AG08396 (cell line): ENCODE measurements at regions not wholly inside any gene's neighbourhood (a gene's known extent, or its start where the extent isn't known, plus 50 kb on each side); places are given as distances from the start of the nearest gene placed in this dataset.

Experiments
- DNase-seq: peaks from one replicate; pipeline ENCODE4 v3.0.0; 2012; ENCODE audit warnings: low spot score, mixed read lengths

GRCh38 chr3:30945291-30945690, 50.8 kb upstream of the GADL1 start:
- DNase-seq = no peak

GRCh38 chr3:30948426-30948825, 54.0 kb upstream of the GADL1 start:
- no peak for DNase-seq

- no peak for DNase-seq
Observed at GRCh38 chr3:30951826-30952225, 57.4 kb upstream of the GADL1 start.

DNA sequence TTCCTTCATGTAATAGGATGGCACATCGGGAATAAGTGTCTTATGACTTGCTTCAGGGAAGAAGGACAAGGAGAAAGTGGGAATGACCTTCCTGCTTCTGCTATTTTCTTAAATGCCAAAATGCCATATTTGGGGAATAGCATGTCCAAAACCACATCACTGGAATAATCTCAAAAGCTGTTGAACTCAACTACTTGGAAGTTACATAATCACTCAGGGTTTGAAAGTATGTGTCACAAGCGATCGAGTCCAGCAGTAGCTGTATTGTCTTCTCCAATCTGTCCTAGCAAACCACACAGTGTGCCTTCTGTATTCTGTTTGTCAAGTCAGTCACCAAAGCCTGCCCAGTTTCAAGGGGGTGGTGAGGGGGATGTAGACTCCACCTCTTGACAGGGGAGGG, 58.3 kb upstream of the GADL1 start:
- DNase-seq = no peak

GRCh38 chr3:30954426-30954825, 60.0 kb upstream of the GADL1 start:
- no peak for DNase-seq

- DNase-seq = no peak
Observed at GRCh38 chr3:30962084-30962483, 67.6 kb upstream of the GADL1 start.

- no peak for DNase-seq
Observed at GRCh38 chr3:30962493-30962892, 68.0 kb upstream of the GADL1 start.

- DNase-seq = no peak
Observed at GRCh38 chr3:30963223-30963722, 68.8 kb upstream of the GADL1 start.

DNA sequence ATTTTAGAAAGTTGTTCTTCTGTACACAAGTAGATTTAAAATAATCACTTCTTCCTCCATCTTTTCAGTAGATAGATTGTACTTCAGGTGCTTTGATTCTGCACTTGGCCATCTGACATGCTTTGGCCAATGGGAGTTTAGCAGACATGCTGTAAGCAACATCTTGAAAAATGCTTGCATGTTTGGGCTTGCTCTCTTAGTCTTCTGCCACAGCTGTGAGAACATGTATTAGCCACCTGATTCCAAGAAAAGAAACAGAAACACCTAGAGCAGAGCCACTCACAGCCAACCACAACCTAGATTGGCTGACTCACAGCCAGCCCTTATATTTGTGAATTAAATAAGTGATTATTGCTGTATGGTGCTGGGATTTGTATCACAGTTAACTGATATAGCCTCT, 70.2 kb upstream of the GADL1 start:
- DNase-seq = no peak

DNA sequence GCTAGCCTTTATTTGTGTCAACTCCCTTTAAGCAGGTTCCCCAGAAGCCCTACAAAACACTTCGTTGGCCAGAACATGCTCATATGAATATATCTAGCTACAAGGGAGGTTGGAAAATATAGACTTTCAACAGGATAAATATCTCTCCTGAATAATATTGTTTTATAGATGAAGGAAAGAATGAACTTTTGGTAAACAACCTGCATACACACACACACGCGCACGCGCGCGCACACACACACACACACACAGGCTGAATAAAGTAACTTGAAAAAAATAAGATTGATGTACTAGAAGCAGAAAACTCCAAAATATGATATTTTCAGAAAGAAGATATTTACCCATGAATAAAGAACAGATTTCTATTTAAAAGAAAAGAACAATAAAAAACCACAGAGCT, 72.4 kb upstream of the GADL1 start:
- DNase-seq = no peak

DNA sequence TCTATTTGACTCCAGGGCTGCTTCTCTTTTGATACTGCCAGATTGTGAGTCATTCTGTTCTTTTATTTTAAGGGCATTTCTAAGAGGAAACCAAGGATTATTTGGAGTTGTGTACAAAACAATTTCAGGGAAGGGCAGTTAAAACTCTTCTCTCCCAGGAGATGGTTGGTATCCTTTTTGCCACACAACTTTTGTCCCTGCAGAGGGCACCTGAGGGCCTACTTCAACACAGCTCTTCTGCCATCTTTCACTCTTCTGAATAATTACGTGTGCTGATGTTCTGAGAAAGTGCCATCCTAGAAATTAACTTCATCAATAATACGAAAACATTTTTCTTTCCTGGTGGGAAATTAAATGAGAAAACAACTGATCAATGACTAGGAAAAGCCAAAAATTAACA, 75.7 kb upstream of the GADL1 start:
- DNase-seq = no peak

- no peak for DNase-seq
Observed at GRCh38 chr3:30972449-30972848, 78.0 kb upstream of the GADL1 start.

DNA sequence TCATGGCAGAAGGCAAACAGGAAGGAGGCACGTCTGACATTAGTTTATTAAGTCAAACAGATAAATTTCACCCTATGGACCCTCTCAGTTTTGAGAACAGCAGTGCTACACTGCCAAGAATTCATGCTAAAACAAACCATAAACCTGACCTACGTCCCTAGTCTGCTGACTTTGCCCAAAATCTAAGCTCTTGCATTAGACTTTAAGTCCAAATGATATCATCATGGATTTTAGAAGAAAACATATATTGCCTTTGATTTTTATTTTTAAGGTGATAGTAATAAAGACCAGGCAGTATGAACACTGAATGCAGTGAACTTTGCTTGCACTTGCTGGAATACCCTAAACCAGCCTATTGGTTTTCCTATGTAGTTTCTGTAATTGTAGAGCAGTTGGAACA, 79.6 kb upstream of the GADL1 start:
- DNase-seq = no peak

DNA sequence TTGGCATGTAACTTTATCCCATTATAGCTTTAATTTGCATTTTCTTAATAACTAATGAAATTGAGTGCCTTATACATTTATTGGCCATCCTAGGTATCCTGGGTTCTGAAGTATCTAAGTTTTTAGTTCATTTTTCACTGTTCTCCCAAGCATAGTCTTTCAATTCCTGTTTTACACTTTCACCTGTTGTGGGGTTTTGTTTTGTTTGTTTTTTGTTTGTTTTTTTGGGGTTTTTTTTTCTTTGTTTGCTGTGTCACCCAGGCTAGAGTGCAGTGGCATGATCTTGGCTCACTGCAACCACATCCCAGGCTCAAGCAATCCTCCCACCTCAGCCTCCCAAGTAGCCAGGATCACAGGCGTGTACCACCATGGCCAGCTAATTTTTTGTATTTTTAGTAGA, 83.1 kb upstream of the GADL1 start:
- DNase-seq = no peak

GRCh38 chr3:30980993-30981392, 86.5 kb upstream of the GADL1 start:
- no peak for DNase-seq

GRCh38 chr3:30982416-30983075, 88.1 kb upstream of the GADL1 start:
- no peak for DNase-seq

DNA sequence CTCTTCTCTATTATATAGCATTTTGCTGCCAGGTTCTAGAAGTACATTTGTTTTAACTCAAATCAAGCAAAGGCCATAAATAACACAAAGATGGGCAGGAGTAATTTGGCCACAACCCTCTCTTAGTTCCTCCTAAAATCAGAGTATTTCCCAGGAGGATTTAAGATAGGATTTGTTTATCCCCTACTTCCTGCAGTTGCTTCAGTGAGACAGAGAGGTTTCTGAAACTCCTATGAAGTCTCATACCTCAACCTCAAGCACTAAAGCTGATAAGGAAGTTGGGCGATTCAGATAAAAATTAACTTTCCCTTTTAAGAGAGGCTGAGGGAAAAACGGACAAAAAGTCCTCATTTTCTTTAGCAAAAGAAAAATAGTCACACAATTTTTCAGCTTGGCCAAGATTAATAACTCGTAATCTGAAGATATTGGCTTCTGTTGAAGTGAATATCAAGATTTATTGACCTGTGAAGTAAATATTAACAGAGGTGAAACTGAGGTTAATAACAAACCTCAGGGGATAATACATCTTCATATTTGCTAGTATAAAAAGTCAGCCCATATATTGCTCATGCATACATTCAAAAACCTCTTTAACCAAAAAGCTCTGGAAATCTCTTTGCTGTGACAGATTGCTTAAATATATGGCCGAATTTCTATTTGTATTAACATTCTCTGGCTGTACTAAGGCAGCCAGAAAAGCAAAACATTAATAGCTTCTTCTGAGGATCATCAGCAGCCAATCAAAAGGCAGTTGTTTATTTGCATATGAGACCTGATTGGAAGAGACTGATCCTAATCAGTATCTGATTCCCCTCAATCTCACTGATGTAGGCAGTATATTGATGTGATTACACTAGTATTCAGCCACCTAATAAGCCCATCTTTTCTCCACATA, 90.6 kb upstream of the GADL1 start:
- DNase-seq = no peak

DNA sequence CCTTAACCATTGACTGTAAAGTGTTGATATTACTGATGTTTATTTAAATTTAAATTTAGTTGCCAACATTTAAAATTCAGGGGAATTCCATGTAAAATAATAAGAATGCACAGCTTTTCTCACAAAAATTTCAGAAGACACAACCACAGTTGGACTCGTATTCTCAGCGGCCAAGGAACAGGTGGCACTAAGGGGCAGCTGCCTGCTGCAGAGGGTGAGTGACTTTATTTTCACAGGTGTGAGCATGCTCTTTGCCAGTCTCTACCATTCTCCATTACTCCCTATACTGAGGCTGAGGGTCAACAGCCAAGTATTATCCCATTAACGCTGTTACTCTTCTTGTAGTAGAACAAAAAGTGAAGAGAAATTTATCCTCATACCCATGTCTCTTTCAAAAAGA, 92.1 kb upstream of the GADL1 start:
- DNase-seq = no peak

DNA sequence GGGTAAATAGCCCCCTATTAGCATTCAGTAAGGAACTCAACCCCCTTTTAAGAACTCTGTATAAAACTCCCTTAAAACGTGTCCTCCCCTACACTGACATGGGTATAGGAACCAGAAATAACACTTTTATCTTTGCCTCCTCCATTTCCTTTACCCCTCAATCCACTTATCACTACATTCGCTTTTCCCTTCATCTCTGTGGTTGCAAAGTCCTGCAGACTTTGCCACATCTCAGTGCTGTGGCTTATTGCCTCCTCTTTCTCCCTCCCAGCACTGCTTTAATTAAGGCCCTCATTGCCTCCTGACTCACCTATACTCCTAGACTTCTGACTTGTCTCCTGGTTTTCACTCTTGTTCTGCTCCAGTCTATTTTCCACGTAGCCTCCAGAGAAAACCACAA, 94.3 kb upstream of the GADL1 start:
- DNase-seq = no peak

DNA sequence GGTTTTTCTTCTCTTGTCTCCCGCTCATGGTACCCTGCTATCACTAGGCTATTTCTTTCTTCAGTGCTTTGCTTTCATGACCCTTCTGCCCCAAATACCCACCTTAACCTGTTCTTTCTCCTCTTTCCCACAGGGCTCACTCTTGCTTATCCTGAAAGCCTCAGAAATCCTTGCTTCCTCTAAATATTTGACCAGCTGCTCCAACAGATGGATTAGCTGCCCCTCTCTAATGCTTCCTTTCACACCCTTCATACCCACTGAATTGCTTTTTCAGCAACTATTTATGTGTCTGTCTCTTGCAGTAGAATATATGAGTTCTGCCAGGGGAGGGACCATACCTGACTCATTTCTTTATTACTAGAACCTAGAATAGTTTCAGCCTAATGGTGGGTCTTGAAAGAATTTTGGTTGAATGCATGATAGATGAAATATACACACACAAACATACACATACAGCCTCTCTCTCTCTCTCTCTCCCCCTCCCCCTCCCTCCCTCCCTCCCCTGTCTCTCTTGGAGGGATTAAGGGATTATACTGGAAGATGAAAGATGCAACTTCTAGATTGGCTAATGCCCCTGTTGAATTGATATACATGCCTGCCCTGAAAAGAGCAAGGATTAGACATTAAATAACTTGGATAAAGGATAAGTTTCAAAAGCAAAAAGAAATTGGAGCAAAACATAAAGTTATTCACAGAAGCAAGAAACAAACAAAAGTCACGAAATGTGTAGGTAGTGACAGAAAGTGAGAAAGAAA, 95.0 kb upstream of the GADL1 start:
- no peak for DNase-seq

- DNase-seq = no peak
Observed at GRCh38 chr3:30996467-30996866, 102.0 kb upstream of the GADL1 start.

DNA sequence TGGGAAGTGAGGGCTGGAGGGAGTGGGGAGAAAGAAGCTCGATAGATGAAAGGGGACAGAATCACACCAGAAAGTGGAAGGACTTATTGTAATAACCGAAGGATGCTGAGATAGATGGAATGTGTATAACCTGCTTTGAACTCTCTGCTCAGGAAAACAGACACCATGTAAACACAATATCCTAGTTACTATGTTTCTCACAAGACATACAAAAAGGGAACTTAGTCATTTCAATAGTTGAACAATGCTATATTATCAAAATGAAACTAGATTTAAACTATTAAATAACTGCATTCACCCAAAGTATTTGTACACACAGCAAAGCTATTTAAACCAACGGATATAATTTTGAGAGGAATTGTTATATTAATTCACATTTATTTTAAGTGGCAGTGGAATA, 108.3 kb upstream of the GADL1 start:
- no peak for DNase-seq
